ENCODE measurements at regions not wholly inside any gene's neighbourhood (a gene's known extent, or its start where the extent isn't known, plus 50 kb on each side); places are given as distances from the start of the nearest gene placed in this dataset.

- TF ChIP-seq CTCF (conservative IDR thresholded peaks at IDR 0.05): no peak
- TF ChIP-seq ZFX (IDR thresholded peaks at IDR 0.05): no peak
Measured at GRCh38 chr4:179664430-179665027, 2222.3 kb upstream of the AGA start.

All from C4-2B (cell line).